ENCODE measurements at regions not wholly inside any gene's neighbourhood (a gene's known extent, or its start where the extent isn't known, plus 50 kb on each side); places are given as distances from the start of the nearest gene placed in this dataset.

- TF ChIP-seq POLR2A (IDR thresholded peaks at IDR 0.05; ENCODE audit: low read depth, low read length) (no peak), POLR2AphosphoS5 (IDR thresholded peaks at IDR 0.05; ENCODE audit: low read depth, low read length) (no peak), TAF1 (IDR thresholded peaks at IDR 0.05; ENCODE audit: low read depth, low read length) (no peak)
These were observed 298.9 kb downstream of the TCERG1L start for GRCh38 chr10:131012641-131012985.
